NCI-H1694 (cell line): ENCODE measurements at regions not wholly inside any gene's neighbourhood (a gene's known extent, or its start where the extent isn't known, plus 50 kb on each side); places are given as distances from the start of the nearest gene placed in this dataset.
"Not testable (repeated sequence)": the region's sequence is repeated elsewhere in the genome, so short reads cannot be mapped to it uniquely, and the experiment has no call there.

Experiments used
- DNase-seq: peaks from one replicate; lab custom pipeline; 2025; lab: John Stamatoyannopoulos, UW

DNA sequence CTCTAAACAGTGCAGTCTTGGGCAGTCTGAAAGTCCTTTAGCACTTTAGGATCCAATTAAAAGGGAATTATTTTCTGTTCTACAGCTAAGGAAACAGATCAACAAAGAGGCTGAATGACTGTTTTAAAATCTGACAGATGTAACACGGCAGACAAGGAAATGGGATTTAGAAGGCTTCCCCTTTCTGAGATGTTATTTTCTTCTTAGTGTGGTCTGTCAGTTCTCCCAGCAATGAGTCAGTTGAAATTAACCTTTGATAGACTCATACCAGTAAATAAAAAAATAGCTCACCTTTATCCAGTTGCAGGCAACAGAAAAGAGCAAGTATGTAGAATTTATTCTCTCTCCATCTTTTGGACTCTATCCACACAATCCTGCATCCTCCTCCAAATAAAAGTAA is 98.1 kb downstream of the NEDD1 start:
- no peak for DNase-seq

DNA sequence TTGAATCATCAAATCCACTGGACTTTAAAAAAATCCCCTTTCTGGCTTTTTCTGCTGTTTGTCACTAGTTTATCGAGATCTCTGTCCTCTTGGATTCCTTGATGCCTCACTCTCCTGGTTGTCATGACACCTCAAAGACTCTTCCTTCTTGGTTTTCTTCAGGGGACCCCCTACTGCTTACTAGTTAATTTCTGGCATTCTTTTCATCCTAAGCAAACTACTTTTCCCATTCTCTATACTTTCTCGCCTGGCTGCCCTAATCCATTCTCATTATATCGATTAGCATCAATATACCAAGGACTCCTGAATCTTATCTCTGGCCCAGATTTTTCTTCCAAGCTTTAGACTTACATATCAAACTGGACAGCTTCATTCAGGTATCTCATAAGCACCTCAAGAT is 98.6 kb downstream of the NEDD1 start:
- DNase-seq = no peak

DNA sequence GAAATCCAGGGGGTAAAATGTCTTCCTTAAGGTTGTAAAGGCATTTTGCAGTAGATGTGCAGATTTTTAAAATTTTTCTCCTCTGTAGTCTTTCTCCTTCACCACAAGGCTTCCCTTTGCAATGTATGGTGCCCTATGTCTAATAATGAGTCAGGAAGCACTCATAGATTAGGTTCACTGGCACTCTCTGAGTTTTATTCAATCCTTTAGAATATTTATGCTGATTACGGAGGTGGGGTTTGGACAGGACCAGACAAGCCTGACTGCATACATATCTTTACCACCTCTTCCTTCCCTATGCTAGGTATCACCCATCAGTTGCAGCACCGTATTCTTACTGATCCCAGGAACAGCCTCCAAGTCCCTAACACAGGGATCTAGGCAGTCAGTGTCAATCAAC is 99.5 kb downstream of the NEDD1 start:
- DNase-seq = no peak

DNA sequence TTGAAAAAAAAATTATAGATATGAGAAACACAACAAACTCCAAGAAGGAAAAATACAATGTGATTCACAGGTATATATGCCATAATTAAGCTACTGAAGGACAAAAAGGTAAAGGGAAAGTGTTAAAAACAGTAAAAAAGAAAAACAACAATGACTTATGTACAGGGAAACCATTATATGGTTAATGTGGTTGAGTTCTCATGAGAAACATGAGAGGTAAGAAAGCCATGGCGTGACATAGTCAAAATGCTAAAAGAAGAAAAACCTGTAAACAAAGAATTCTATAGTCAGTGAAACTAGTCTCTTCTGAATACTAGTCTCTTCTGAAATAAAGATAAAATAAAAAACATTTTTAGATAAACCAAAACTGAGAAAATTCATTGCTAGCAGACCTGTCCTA is 109.1 kb downstream of the NEDD1 start:
- no peak for DNase-seq

DNA sequence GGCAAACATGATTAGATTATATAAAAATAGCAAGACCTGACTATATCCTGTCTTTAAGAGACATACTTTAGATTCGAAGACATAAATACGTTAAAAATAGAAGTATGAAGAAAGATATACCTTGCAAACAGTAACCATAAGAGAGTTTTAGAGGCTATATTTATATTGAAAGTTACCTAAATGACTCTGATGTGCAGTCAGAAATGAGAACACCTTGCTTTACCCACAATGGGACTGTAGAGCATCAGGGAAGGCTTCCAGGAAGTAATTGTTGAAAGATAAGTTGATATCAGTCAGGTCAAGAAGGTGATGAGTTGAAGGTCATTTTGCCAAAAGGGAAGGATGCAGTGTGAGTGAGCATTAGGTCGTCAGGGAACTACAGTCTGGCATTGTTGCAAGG is 110.2 kb downstream of the NEDD1 start:
- DNase-seq = no peak

DNA sequence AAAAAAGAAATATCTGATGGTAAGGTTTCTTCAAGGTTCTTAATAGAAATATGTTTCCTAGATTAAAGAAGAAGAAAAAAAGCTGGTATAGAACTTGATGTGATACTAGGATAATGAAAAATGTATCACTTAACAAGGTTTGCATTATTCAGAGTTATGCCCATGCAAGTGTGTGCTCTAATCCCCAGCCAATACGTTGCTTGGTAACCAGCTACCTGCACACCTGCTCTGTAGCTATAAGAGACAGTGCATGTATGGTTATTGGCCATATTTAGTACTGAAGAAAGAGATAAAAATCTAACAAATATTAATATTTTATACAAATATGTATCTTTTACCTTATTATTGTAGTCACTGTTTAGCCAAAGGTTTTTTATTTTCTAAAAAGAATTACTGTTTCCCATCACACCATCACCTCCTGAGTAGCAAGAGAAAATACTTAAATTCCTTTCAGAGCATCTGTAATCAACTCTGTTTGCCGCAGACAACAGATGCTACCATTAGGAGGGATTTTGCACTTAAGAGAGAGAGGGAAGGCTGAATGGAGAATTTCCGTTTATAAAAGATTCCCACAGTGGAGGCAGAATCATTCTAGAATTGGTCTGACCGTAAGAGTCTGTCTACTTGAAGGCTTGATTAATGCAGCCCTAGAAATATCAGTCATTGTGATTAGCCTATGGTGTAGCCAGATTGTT is 115.6 kb downstream of the NEDD1 start:
- DNase-seq = no peak

DNA sequence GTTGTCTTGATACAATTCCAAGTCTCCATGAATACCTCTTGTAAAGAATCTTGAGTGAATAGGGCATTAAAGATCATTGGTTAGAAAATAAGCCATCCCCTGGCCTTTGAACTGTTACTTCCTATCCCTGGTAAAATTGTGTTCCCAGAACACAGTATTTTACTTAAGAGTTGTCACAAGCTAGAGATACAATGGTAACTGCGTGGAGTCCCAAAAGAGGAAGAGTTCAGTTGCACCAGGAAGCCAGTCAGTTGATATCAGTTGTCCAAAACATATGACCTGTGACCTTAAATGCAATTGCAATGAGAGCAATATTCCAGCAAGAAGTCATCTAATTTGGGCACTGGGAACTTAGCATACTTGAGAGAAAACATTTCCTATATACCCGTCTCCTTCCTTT is 117.3 kb downstream of the NEDD1 start:
- no peak for DNase-seq

DNA sequence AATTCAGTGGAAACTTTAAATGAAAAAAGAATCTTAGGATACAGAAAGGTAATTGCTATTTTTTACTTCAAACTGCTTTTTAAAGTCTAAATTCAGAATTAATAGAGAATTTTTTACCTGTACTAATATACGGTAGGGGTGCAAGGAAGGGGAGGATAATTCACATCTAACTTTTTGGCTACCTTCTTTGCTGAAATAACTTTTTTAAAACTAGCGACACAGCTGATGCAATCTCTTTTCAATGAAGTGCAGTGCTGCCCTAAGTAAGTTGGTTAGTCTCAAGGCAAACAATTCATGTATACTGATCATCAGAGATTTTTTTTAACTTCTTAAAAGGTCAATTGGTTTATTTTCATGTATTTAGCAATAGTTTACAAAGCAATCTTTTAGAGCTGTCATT is 119.8 kb downstream of the NEDD1 start:
- no peak for DNase-seq

DNA sequence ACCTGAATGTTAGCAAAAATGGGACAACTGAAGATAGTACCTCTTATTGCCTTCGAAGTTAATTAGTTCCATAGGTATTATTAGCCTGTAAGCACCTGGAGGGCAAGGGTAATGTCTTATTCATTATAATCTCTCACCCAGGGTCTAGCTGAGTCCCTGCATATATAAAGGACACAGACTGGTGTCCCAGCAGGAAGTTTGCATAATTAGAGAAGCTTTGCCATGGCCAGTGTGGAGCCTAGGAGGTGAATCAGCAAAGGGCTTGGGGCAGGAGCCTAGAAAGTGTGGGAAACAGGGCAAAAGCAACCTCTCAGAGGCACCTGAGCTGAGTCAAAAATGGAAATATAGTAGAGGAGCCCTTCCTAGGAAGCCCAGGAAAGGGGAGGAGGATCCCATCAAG is 120.4 kb downstream of the NEDD1 start:
- no peak for DNase-seq

DNA sequence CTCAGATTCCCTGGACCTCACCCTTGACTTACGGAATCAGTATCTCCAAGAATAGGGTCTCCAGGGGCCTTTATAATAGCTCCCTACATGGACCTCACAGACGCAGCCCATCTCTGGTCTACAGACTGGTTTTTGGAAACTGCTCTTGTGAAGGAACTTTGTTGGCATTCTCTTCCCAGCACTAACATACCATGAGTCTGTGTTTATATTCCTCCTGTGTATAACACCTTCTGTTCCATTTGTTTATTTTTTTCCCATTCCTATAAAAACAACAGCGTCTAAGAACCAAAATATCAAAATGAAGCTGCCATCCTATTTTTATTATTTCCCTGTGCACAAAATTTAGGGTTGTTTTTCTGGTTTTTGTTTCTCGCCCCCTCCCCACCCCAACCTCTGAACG is 131.1 kb downstream of the NEDD1 start:
- DNase-seq = no peak

DNA sequence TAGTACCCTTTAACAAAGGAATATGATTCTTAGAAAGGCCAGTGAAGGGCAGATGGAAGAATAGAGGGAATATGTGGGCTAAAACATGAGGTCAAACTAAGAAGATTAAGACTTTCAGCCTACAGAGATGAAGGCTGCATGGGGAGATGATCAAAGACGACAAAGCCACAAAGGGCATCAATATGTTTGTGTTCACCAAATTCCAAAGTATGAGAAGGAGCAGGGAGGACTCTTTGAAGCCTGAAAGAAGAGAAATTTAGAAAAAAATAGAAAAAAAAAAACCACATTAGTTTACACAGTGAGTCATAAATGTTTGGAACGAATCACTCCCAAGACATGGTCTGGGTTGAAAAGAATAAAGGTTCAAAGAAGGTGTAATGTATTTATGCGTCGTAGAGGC is 131.8 kb downstream of the NEDD1 start:
- no peak for DNase-seq

DNA sequence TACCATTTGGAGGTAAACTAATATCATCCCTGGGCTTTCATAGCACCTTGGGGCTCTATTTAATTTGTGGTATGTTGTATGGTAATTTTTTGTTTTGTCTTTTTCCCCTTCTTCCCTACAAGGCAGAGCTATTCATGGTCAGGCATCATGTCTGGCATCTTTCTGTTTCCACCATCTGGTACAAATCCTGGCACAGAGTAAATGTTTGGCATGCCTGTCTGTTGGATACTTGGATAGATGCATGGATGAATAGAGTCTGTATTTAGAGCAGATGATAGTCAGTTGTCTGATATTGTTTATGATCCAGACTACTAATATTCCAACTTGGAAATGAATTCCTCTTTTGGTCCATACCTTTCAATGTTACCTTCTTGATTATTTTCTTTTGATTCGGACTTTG is 139.8 kb downstream of the NEDD1 start:
- peak; percentile 4 for DNase-seq

DNA sequence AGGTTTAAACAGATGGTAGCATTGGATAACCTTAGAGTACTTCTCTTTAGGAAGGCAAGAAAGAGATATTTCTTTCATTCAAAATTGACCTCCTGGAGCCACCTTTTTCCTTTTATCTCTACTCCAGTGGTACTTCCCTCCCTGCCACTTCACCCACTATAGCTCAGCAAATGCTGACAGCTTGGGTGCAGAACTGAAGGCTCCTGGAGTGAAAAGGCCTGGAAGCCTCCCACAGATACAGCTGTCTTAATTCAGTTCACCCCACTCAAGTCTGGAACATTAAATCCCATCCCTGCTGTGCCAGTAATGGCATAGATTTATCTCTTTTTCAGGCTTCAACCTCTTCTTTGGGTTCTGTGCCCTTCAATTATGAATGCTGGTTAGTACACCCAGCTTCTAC is 140.3 kb downstream of the NEDD1 start:
- no peak for DNase-seq

DNA sequence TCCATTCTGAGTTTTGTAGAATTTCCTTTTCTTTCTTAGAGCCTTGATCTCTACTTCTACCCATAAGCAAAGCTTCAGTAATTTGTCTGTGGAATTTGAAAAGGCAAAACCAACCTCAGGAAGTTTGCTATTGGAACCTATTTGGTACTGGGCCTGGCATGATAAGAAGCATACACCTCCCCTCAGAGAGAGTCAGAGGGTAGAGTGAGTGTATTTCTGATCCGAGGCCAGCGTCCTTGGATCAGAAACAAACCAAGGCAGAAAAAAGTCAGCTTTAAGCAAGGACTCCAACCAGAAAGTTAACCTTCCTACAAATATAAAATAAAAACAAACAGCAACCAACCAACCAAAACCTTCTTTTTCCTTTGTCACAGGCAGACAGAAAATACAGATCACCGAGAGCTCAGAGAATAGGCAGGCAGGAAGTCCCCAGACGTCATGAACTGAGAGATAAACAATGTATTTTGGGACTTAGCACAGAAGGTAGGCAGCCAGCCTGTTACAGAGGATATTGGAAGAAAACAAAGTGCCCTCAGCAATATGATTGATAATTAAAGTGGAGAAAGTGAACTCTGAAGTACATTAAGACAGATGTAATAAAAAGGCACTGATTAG is 141.5 kb downstream of the NEDD1 start:
- no peak for DNase-seq

DNA sequence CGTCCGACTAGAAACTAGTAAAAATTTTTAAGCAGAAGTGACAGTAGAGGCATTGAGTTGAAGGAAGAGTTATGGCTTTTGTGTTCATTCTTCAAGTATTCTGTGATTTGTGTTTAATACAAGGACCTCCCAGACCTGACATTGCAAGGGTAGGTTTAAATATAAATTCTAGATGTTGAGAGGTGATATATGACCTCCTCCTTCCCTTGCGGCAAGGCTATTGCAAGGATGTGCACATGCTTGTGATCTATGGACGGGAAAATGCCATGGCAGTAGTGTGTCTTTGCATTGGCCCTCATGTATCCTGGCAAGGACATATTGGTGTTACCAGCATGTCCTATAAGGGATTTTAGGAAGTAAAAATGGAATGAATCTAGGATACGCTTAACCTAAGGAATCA is 143.5 kb downstream of the NEDD1 start:
- DNase-seq = no peak

DNA sequence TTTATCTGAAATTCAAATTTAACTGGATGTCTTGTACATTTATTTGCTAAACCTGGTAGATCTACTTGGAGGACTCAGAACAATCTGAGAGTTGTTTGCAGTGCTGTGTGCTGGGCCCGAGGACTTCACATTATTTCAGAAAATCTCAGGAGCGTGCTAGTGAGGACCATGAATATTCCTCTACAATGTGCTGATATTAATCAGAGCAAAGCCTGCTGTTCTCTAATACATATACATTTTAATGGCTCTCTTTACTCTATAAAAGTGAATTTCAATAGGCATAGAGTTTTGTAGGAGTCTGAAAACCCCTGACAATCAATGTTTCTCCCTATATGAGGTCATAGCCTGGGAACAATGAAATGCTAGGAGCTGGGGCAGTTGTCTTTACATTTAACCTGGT is 144.3 kb downstream of the NEDD1 start:
- no peak for DNase-seq

DNA sequence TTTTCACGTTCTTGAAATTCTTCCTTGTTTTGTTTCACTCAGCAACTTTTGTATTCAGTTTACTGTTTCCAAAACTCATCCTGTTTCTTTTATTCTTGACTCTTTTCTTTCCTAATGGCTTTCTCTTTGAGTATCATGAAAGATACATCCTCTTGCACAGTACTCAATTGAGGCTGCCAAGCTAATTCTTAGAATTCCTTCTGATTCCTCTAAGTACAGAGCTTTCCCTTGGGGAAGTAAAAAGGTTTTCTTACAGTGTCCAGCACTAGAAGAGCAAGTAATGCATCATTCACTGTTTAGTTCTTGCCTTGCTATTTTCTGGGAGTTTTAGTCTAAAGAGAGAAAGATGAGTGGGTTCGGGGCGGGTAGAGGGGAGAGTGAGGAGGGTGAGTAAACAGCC is 154.1 kb downstream of the NEDD1 start:
- no peak for DNase-seq

DNA sequence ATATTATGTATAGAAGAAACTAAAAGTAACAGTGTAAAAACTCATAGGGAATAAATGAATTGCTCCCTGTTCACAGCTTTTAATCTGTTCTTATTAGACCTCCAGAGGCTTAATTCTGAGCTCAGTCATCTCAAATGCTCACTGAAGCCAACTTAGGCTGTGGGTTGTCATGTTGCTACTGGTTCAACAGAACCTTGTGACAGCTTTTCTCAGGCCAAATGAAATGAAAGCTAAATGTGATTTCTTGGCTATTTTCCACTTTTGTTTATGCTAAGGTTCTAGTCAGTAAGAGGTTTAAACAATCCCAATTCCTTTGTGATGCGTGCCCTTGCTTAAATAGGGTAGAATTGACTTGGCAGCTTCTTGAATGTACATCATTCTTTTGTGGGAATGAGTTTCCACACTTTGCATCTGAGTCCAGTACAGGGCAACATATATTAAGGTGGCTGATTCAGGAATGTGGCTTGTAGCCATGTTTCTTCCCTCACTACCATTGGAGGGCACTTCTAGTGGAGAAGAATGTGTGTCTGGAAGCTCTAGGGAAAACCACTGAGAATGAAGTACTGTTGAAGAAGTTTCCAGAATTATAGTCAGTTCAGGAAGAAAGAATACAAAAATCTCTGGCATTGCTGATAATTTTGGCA is 156.4 kb downstream of the NEDD1 start:
- no peak for DNase-seq

DNA sequence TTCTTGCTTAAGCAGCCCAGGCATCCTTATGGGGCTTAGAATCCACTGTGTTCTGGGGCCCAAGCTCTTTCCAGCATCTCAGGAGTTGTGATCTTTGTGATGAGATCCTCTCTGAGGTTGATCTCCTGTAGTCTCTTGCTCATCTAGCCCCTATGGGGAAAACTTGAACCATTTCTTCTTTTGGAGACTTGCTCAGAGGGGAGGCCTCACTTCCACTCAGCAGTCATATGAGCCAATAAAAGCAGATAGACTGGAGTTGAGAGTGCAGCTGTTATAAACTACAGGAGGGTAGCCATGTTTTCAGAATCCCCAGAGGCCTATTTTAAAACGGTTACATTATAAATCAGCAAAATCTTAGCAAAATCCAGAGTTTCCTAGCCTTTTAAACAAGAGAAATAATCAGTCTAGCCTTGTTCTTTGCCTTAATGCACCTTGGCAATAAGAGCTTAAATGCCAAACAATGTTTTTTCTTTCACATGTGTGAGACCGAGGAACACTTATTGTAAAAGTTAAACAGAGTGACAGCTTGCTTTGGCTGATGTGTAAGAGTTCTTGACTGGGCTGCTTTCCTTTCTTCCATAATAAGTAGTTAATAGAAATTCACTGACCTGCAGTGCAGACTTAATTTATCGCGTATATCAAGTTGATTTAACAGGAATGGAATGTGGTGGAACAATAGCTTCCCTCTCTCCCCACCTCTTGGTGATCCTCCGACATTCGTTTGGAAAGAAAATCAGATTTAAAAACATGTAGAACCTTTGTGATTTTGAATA is 168.3 kb downstream of the NEDD1 start:
- DNase-seq = no peak

DNA sequence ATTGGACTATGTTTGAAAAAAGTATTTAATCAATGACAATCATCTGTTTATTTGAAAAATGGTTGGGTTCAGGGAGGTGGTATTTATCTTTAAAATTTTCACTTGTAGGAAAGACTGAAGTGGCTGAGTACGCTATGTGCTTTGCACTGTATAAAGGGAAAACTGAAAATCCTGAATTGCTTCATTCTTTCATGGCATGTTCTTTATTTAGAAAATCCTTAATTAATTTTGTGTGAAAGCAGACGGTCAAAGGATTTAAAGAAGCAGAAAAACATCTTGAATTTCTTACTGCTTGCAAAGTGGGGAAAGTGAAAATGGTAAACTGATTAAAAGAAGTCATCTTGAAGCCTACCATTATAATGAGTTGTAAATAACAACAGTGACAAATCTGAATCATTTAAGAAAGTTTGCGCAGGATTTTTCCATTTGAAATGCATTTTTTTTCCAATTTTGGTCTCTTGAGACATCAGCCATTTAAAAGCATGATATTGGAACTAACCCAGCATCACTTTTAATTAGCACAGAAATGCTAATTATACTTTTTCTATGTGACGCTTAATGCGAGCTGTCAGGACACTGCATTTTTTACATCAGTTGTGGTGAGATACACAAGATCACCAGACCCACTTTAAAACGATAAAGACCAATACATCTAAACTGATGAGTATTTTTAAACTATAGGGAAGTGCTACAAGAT is 169.0 kb downstream of the NEDD1 start:
- no peak for DNase-seq

DNA sequence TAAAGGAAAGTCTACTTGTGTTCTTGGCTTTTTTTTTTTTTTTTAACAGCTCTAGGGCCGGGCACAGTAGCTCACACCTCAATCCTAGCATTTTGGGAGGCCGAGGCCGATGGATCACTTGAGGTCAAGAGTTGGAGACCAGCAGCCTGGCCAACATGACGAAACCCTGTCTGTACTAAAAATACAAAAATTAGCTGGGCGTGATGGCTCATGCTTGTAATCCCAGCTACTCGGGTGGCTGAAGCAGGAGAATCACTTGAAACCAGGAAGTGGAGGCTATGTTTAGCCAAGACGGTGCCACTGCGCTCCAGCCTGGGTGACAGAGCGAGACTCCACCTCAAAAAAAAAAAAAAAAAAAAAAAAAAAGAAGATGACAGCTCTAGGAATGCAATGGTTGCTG is 169.9 kb downstream of the NEDD1 start:
- DNase-seq = not testable (repeated sequence)

DNA sequence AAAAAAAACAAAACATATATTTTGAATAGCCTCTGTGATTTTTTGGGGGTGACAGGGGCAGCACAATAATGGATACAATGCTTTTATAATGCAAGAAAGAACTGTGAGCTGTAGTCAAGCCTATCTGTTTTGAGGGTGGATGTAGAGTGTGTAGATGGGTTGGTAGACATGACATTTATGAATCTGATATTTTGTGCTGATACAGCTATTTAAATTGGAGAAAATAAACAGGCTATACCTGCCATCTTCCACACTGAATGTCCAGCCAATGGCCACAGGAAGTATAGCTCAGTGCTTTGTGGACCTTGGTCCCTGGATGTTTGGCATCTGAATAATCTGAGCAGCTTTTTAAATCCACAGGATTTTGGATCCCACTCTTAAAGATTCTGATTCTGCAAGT is 175.0 kb downstream of the NEDD1 start:
- DNase-seq = no peak
